Loucy (cell line): ENCODE measurements at regions not wholly inside any gene's neighbourhood (a gene's known extent, or its start where the extent isn't known, plus 50 kb on each side); places are given as distances from the start of the nearest gene placed in this dataset.

Experiments used
- H2AFZ ChIP-seq: fragments of 200-600 bp; sonication (generic); 2 replicates; pipeline ENCODE4 v1.6.0; 2016; ENCODE audit warnings: antibody characterized with exemption, mild to moderate bottlenecking, low read length, moderate library complexity
- H3F3A ChIP-seq: fragments of 200-600 bp; 2 replicates; pipeline ENCODE4 v1.6.0; 2016; ENCODE audit warnings: antibody characterized with exemption, low read depth, mild to moderate bottlenecking
- H3K27me3 ChIP-seq: fragments of 200-600 bp; sonication (generic); 2 replicates; pipeline ENCODE4 v1.6.1; 2014; ENCODE audit warnings: low read length, mild to moderate bottlenecking; ENCODE audit not compliant: insufficient read depth, poor library complexity, severe bottlenecking
- H3K36me3 ChIP-seq: fragments of 200-600 bp; sonication (generic); 2 replicates; pipeline ENCODE4 v1.6.1; 2016; ENCODE audit warnings: low read length; ENCODE audit not compliant: insufficient read depth
- H3K4me1 ChIP-seq: fragments of 200-600 bp; sonication (generic); 2 replicates; pipeline ENCODE4 v1.5.1; 2014; ENCODE audit warnings: low read length, mild to moderate bottlenecking; ENCODE audit not compliant: insufficient read depth, poor library complexity, severe bottlenecking
- H3K4me2 ChIP-seq: fragments of 200-600 bp; sonication (generic); 2 replicates; pipeline ENCODE4 v1.6.0; 2014; ENCODE audit warnings: antibody characterized with exemption, low read length, low read depth, mild to moderate bottlenecking; ENCODE audit not compliant: poor library complexity, severe bottlenecking
- H3K4me3 ChIP-seq: fragments of 200-600 bp; sonication (generic); 2 replicates; pipeline ENCODE4 v1.5.1; 2014; ENCODE audit warnings: low read length, mild to moderate bottlenecking, mixed read lengths; ENCODE audit not compliant: poor library complexity, severe bottlenecking
- H3K79me2 ChIP-seq: fragments of 200-600 bp; sonication (generic); 2 replicates; pipeline ENCODE4 v1.6.1; 2014; ENCODE audit warnings: low read length; ENCODE audit not compliant: insufficient read depth
- H3K9ac ChIP-seq: fragments of 200-600 bp; sonication (generic); 2 replicates; pipeline ENCODE4 v1.6.0; 2014; ENCODE audit warnings: mild to moderate bottlenecking, low read depth, low read length, moderate library complexity; ENCODE audit not compliant: poor library complexity, severe bottlenecking
- H3K9me2 ChIP-seq: fragments of 200-600 bp; sonication (generic); replicated peaks from 2 replicates; pipeline ENCODE4 v1.6.1; 2016; ENCODE audit warnings: low read depth, low read length, mixed read lengths
- H3K9me3 ChIP-seq: fragments of 200-600 bp; sonication (generic); 2 replicates; pipeline ENCODE4 v1.6.1; 2014; ENCODE audit warnings: mild to moderate bottlenecking, antibody characterized with exemption, low read length, low read depth; ENCODE audit not compliant: insufficient read depth
- H4K20me1 ChIP-seq: fragments of 200-600 bp; sonication (generic); 2 replicates; pipeline ENCODE4 v1.6.0; 2014; ENCODE audit warnings: antibody characterized with exemption, low read length, mild to moderate bottlenecking; ENCODE audit not compliant: insufficient read depth, poor library complexity, severe bottlenecking
- CTCF ChIP-seq: fragments of 200-600 bp; sonication (generic); conservative IDR thresholded peaks from 2 replicates; pipeline ENCODE4 v1.5.1; 2014; ENCODE audit warnings: mild to moderate bottlenecking, antibody characterized with exemption, low read length
- EZH2phosphoT487 ChIP-seq: fragments of 200-600 bp; IDR thresholded peaks from 2 replicates; pipeline ENCODE4 v1.6.1; 2018; ENCODE audit warnings: antibody characterized with exemption, mild to moderate bottlenecking, moderate library complexity, borderline replicate concordance

- no peak overlapping the region for H3K4me3 ChIP-seq
- H3K27me3 ChIP-seq = no peaks in the 10 kb centered on the region
- TF ChIP-seq EZH2phosphoT487 (no peak), CTCF (no peak)
- H3F3A ChIP-seq = no peaks in the 10 kb centered on the region
- no peaks in the 10 kb centered on the region for H4K20me1 ChIP-seq
- H3K4me1 ChIP-seq = no peaks in the 10 kb centered on the region
- no peaks in the 10 kb centered on the region for H3K79me2 ChIP-seq
- no peaks in the 10 kb centered on the region for H3K9me2 ChIP-seq
- no peaks in the 10 kb centered on the region; the same call in 1 of the 2 replicates for H3K9me3 ChIP-seq
- no peak overlapping the region for H3K4me2 ChIP-seq
- no peak overlapping the region for H3K9ac ChIP-seq
- H3K36me3 ChIP-seq = no peaks in the 10 kb centered on the region
- H2AFZ ChIP-seq = no peak overlapping the region
These were observed 525.1 kb upstream of the AGA start for GRCh38 chr4:177967328-177967727.

DNA sequence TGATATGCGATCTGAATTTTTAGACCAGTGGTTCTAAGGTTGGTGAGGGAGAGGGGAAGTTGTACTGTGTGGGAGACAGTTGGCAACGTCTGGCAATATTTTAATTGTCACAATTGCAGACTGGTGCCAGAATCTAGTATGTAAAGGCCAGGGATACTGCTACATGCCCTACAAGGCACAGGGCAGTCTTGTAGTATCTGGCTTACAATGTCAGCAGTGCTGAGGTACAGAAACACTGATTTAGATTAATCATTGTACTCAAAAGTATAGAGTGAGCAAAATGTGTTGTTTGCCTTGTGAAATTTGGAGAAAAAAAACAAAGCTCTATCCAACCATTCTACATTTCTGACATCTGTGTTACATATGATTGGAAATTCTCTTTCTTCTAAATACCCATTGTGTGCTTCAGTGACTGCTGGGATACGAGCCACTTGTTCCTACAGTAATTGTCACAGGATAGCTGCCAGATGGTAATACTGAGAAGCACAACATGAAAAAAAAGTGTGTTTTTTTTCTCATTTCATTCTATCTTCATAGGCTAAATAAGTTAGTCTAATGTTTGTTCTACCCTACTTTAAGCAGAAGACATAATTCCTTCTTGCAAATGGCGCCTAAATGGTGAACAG is 526.7 kb upstream of the AGA start:
- Histone ChIP-seq H3K9ac (no peak overlapping the region), H3F3A (no peaks in the 10 kb centered on the region), H4K20me1 (no peaks in the 10 kb centered on the region), H3K79me2 (no peaks in the 10 kb centered on the region), H2AFZ (no peak overlapping the region), H3K4me3 (no peak overlapping the region), H3K27me3 (no peaks in the 10 kb centered on the region), H3K9me3 (no peaks in the 10 kb centered on the region; the same call in 1 of the 2 replicates), H3K36me3 (no peaks in the 10 kb centered on the region), H3K4me1 (no peaks in the 10 kb centered on the region), H3K4me2 (no peak overlapping the region), H3K9me2 (no peaks in the 10 kb centered on the region)
- TF ChIP-seq CTCF (no peak), EZH2phosphoT487 (no peak)

- H3F3A ChIP-seq = no peaks in the 10 kb centered on the region
- H3K4me3 ChIP-seq = no peak overlapping the region
- no peaks in the 10 kb centered on the region for H3K36me3 ChIP-seq
- H3K4me1 ChIP-seq = no peaks in the 10 kb centered on the region
- H2AFZ ChIP-seq = no peak overlapping the region
- TF ChIP-seq EZH2phosphoT487 (no peak), CTCF (no peak)
- H3K79me2 ChIP-seq = no peaks in the 10 kb centered on the region
- H3K9me2 ChIP-seq = no peaks in the 10 kb centered on the region
- no peaks in the 10 kb centered on the region for H3K27me3 ChIP-seq
- H3K4me2 ChIP-seq = no peak overlapping the region
- H3K9ac ChIP-seq = no peak overlapping the region
- no peaks in the 10 kb centered on the region for H3K9me3 ChIP-seq
- no peaks in the 10 kb centered on the region for H4K20me1 ChIP-seq
These were observed 532.2 kb upstream of the AGA start for GRCh38 chr4:177974461-177974860.
